ENCODE measurements at regions not wholly inside any gene's neighbourhood (a gene's known extent, or its start where the extent isn't known, plus 50 kb on each side); places are given as distances from the start of the nearest gene placed in this dataset.
A peak's percentile ranks its signal among the peaks of the same experiment; 100 is the strongest.

- peak overlapping the region; percentile 32; the same call in 1 of the 2 replicates for H3K18ac ChIP-seq (ENCODE audit: extremely low read depth, low read length)
- peak overlapping the region; percentile 53; the same call in 1 of the 2 replicates for H2BK12ac ChIP-seq (ENCODE audit: low read depth, low read length)
- POLR2A ChIA-PET (ENCODE audit: partially characterized antibody): interaction anchor here (1.2 to 1.5 kb wide), 2 partner anchors 86 to 129 kb away, joined by 3 to 6 read pairs; partner anchors contain the start of gene CUX1
- peak overlapping the region; percentile 23 for H3K4ac ChIP-seq (replicated peaks; ENCODE audit: insufficient read length, low read depth, low read length)
- no peaks in the 10 kb centered on the region for H3K9me3 ChIP-seq (ENCODE audit: insufficient read depth in 2 of 2, low read depth in 1 of 2, low read length in 1 of 2)
- H3K4me1 ChIP-seq (replicated peaks in 1 of 4; ENCODE audit: control insufficient read depth in 3 of 4, insufficient read depth in 4 of 4, low read length in 3 of 4): no peaks in the 10 kb centered on the region; a peak in 2 of 7 replicates
- peaks cover 0 to 3% of the 10 kb centered on the region in 2 experiments for H4K20me1 ChIP-seq (replicated peaks in 1 of 2; ENCODE audit: control insufficient read depth in 1 of 2, insufficient read depth in 2 of 2, low read length in 2 of 2)
- H3K79me2 ChIP-seq (ENCODE audit: control insufficient read depth in 1 of 2, insufficient read depth in 2 of 2, low read length in 2 of 2): no peaks in the 10 kb centered on the region; a peak in 1 of 4 replicates
- H4K5ac ChIP-seq (ENCODE audit: insufficient read length, low read depth, low read length): no peak overlapping the region
- TF ChIP-seq KDM1A (IDR thresholded peaks at IDR 0.05; ENCODE audit: borderline replicate concordance, low read length): 0 out of 2 replicates have a peak, but pooled peaks have one; percentile 69
- TF ChIP-seq TCF12 (IDR thresholded peaks at IDR 0.05; ENCODE audit: low read depth, low read length): no peak
- H3K4me2 ChIP-seq (ENCODE audit: insufficient read depth in 1 of 2, low read depth in 2 of 2, low read length in 2 of 2): 0 out of 4 replicates have a peak overlapping the region, but pooled peaks of 1 of the 2 experiments have one; percentile 2
- H2BK5ac ChIP-seq (ENCODE audit: low read depth, low read length): 0 out of 2 replicates have a peak overlapping the region, but pooled peaks have one; percentile 1
- H3K56ac ChIP-seq (replicated peaks; ENCODE audit: insufficient read length, low read depth, low read length): no peak overlapping the region
- CTCF ChIA-PET (ENCODE audit: partially characterized antibody): interaction anchor here (0.6 to 2.8 kb wide), 25 partner anchors 11 to 583 kb away, joined by 3 to 24 read pairs (median 3); no protein-coding TSS in a partner anchor
- H2BK20ac ChIP-seq (ENCODE audit: low read length): 0 out of 2 replicates have a peak overlapping the region, but pooled peaks have one; percentile 67
- H2BK120ac ChIP-seq (replicated peaks; ENCODE audit: low read depth, low read length): no peak overlapping the region
- no peak overlapping the region for H4K91ac ChIP-seq (replicated peaks; ENCODE audit: insufficient read length, low read length)
- no peaks in the 10 kb centered on the region for H3K36me3 ChIP-seq (ENCODE audit: control insufficient read depth in 2 of 4, insufficient read depth in 4 of 4, low read length in 3 of 4)
- peak overlapping the region; percentile 62; the same call in 1 of the 2 replicates for H4K8ac ChIP-seq (ENCODE audit: extremely low read depth, insufficient read depth, low read length)
- H3K79me1 ChIP-seq (ENCODE audit: low read depth, low read length): no peaks in the 10 kb centered on the region
- FAIRE-seq (no peak), DNase-seq (ENCODE audit: low read depth in 1 of 2, low spot score in 2 of 2) (no peak)
- H3K23ac ChIP-seq (ENCODE audit: insufficient read length): no peak overlapping the region
- no peak overlapping the region for H3K14ac ChIP-seq (ENCODE audit: insufficient read length)
- 82% methylated on average over 15 of the region's 15 CpGs; no CpG with 5 or more reads in 1 of the 2 experiments for WGBS, 2 experiments (ENCODE audit: extremely low coverage in 1 of 2, insufficient coverage in 1 of 2, insufficient read length in 1 of 2, insufficient replicate concordance in 2 of 2, low coverage in 1 of 2, low lambda C conversion rate in 2 of 2, missing lambda C conversion rate in 1 of 2)
- H3K4me3 ChIP-seq (ENCODE audit: extremely low read depth in 1 of 4, insufficient read depth in 2 of 4, low read depth in 3 of 4, low read length in 4 of 4): no peak overlapping the region
- H2AK5ac ChIP-seq (ENCODE audit: low read depth, low read length): 0 out of 2 replicates have a peak overlapping the region, but pooled peaks have one; percentile 56
- 0 out of 2 replicates have a peak, but pooled peaks cover 2% of the 10 kb centered on the region for H3K23me2 ChIP-seq (ENCODE audit: low read depth, low read length)
- no peak overlapping the region for H3K27ac ChIP-seq (ENCODE audit: low read depth, low read length)
- H2BK15ac ChIP-seq (ENCODE audit: low read length): no peak overlapping the region
- H3K27me3 ChIP-seq (replicated peaks in 1 of 4; ENCODE audit: control insufficient read depth in 3 of 4, extremely low read depth in 1 of 4, insufficient read depth in 3 of 4, low read length in 3 of 4): peaks cover 0 to 2% (median 0%) of the 10 kb centered on the region in 4 experiments; a peak in 1 of 7 replicates
- no peak overlapping the region for H3K9ac ChIP-seq (replicated peaks in 1 of 4; ENCODE audit: extremely low read depth in 1 of 4, low read depth in 3 of 4, low read length in 3 of 4)
- no peak overlapping the region for H2AFZ ChIP-seq (ENCODE audit: low read length)
Measured at GRCh38 chr7:101688995-101689907, 60.2 kb upstream of the MYL10 start.
